NCI-H2081 (cell line): ENCODE measurements at regions not wholly inside any gene's neighbourhood (a gene's known extent, or its start where the extent isn't known, plus 50 kb on each side); places are given as distances from the start of the nearest gene placed in this dataset.

Experiments used
- DNase-seq, 2 experiments: peaks; one replicate each; lab custom pipeline; 2025; lab: John Stamatoyannopoulos, UW

DNA sequence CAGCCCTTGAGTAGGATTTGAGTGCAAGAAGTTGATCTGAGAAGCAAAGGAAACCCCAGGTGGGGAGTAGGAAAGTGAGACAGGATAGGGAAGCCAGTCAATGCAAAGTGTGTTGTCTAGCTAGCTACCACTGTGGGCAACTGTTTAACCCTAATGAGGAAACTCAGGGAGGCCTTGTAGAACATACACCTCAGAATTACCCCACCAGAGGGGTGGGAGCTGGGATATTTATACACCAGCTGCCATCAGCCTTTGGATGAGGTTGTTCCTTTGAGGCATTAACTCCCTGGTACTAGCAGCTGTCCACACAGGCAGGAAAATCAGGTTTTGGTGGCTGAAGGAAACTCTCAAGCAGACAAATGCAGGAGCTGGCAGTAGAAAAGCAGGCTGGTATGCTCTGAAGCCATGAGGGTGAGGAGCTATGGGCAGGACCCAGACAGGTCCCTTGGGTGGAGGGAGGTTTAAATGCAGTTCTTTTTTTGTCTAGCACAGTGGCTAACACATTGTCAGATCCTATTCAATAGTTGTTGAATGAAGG is 60.1 kb upstream of the ARID5B start:
- DNase-seq = no peak

DNA sequence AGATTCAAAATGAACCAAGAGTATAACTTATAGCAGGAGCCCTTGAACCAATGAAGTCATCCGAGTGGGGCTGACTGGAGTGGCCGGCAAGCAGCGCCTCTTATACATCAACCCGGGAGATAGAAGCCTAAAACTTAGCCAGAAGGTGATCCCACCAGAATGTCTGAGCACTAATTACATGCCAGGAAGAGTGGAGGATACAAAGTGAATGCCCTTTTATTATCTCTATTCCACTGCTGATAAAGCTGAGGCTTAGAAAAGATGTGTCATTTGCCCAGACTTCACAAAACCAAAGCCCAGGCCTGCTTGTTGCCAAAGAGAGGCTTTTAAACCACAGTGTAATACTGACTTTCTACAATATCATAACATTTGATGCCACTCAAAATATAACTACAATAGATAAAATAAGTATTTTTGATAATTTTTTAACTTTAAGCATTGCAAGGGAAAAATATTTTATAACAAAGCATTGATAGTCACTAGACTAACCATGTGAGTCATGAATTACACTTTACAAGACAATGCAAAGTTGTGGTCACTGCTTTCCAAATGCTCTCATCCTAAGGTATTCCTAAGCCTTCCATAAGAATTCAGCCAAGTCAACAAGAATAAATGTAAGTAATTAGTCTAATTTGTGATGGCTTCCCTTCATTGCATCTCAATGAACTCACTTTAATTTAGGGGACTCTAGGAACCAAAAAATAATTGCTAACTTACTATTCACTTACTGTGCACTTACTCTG is 58.6 kb upstream of the ARID5B start:
- no peak for DNase-seq

DNA sequence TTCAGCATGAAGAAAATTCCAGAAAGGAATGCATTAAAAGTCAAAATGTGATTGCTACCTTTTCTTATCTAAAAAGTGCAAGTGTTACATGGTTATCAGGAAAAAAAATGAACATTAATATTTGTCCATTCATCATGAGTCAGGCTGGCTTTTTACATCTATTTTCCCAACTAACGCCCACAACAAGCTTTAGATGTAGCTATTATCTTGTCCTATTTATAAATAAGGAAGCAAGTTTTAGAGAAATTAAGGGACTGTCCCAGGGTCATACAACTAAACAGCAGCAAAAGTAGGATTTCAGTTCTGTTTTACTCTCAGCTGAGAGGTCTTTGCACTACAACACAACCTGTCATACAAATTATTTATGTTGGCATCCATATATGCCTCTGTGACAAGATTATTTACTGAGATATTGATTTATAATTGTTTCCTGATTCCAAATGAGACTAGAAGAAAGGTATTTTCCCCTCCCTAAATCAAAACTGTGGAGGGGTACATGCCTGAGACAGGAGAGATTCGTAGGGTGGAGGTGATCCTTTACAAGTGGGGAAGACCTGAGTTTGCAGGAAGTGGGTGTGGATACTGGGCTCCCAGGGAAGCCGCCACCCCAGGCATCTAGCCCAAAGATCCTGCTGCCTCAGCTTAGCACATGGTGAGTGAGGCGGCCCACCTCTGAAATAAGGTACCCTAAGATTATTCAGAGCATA is 57.2 kb upstream of the ARID5B start:
- DNase-seq = no peak

DNA sequence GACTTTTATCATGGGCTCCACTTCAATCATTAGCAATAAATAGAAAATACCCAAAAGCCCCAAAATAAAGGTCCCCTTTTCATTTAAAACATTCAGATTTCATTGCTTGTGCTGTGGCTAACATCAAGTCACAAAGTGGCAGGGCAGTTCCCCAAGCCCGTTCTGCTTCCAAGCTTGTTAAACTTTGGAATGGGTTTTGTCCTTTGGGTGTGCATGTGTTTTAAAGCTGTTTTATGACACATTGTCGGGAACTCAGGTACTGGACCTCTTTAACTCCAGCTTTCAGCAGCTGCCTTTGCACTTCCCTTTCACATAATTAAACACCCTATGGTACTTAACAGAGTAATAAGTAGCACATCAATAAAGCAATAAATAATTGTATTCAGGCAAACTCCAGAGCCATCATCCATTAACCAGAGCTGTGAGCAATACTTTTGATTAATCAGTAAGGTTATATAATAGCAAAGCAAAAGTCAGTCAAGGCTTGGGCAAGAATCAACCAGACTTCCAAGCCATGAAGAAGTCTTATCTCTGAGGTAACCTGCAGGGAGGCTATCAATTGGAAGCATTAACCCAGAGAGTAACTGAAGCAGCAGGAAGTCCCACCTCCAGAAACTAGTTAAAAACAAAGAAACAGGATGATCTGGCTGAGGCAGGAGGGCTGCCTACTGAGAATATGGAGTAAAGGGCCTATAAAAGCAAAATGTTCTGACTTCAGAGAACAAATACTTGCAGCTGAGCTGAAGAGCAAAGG is 56.1 kb upstream of the ARID5B start:
- no peak for DNase-seq

DNA sequence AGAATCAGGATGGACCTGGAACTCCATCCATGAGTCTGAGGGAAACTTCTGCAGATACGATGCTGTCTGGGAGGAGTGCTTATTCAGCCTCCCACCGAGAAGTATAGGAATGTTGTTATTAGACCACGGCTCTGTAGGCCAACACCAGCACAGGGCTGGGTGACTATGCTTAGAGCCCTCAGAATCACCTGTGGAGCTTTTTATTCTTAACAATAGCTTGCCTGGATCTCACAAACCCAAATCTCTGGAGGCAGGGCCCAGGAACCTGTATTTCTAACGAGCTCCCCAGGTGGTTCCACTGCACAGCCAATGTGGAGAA is 55.6 kb upstream of the ARID5B start:
- no peak for DNase-seq

DNA sequence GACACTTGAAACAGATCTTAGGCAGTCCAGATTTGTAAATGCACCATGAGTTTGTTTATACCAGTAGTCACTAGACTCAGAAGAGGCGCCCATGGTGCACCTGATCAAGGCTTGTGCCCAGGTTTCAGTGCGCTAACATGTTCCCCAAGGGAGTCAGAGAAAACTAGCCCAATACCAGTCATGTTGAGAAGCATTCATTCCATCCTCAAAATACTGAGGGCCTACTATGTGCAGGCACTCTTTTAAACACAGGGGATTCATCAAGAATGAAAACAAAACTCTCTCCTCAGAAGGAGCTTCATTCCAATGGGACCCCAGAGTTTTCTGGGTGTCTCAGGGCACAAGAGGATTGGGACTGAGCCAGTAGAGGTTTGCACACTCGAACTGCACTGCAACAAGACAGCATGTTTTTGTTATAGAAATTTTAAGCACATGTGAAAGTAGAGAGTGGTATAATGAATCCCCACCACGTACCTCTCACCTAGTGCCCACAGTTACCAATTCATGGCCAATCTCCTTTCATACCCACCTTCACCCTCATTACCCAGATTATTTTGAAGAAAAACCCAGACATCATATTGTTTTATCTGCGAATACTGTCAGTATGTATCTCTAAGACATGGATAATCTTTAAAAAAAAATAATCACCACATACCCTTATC is 55.0 kb upstream of the ARID5B start:
- no peak for DNase-seq

DNA sequence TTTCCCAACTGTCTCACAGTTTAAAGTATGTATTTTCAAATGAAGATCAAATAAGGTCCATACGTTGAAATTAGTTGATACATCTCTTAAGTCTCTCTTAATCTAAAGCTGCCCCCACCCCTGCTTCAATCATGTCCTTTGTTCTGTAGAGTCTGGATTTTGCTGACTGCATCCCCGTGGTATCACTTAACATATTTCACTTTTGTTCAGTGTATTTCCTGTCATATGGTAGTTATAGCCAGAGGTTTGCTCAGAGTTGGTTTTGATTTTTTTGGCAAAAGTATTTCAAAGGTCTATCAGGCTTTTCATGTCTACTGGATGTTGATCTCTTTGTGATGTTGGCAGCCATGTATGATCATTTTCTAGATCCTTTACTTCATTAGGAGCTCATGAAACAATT is 54.4 kb upstream of the ARID5B start:
- DNase-seq = no peak

DNA sequence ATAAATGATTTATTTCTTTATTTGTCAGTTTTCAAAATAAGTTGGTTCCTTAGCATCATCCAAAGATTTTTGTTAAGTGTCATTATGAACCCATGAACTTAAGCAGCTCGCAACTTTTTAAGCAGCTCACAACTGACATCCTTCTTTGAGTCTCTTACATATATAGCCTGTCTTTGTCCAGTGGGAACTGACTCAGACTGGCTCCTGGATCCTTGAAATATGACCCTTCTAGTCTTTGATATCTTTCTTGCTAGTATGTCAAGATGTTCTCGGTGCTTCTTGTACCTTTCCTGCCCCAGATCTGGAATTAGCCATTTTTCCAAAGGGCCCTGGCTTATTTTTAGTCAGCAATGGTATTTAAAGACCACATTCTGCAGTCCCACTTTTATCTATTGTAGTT is 53.9 kb upstream of the ARID5B start:
- no peak for DNase-seq

DNA sequence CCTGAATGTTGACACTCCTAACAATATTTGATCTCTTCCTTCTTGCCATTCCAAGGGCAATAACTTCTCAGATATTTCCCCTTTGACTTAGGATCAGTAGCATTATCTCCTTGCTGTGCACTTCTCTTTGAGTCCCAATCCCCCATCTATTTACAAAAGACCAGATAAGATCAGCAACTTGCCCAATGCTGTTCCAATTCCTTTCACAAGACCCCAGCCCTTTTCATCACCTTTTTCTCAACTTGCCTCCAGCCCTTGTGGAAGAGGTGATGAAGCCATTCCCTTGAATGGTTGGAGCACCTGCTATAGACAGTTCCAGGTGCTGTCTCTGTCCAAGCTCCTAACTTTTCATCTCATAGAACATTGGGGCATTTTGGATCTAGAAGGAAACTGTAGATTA is 51.1 kb upstream of the ARID5B start:
- DNase-seq = no peak
